B cell (primary cell): ENCODE measurements at regions not wholly inside any gene's neighbourhood (a gene's known extent, or its start where the extent isn't known, plus 50 kb on each side); places are given as distances from the start of the nearest gene placed in this dataset.

Source experiments
- ATAC-seq: fragments of 200-7000 bp; cut with Tn5 transposase; one replicate; pipeline ENCODE4 v1.10.0; 2021; ENCODE audit warnings: low read depth, mild to moderate bottlenecking, moderate number of reproducible peaks, moderate library complexity
- CTCF ChIA-PET: fragments of 350-600 bp; sonication (Branson Sonifier 250); formaldehyde crosslinking; loops from one replicate; lab custom pipeline; 2021; ENCODE audit warnings: antibody characterized with exemption, inconsistent platforms; lab: Charles Lee
- POLR2A ChIA-PET: fragments of 350-600 bp; sonication (Branson Sonifier 250); formaldehyde crosslinking; loops from one replicate; lab custom pipeline; 2021; ENCODE audit warnings: antibody characterized with exemption; lab: Charles Lee
- DNase-seq: peaks from one replicate; pipeline ENCODE4 v3.0.0; 2013
- H2AFZ ChIP-seq: 2 replicates; pipeline ENCODE4 v1.6.1; 2012; ENCODE audit warnings: mild to moderate bottlenecking, low read depth, low read length; ENCODE audit not compliant: insufficient read depth, poor library complexity, severe bottlenecking
- H3K27ac ChIP-seq, 2 donors: 1 replicate in 1 of 2; 2 replicates in 1 of 2; pipeline ENCODE4 v1.5.1; 2012 to 2013; ENCODE audit warnings: low read length in 2 of 2, mild to moderate bottlenecking in 2 of 2, moderate library complexity in 1 of 2
- H3K27me3 ChIP-seq, 4 experiments: fragments of 200-600 bp in 1 of 4; sonication (generic) in 1 of 4; replicated peaks in 1 of 4; 1 replicate in 2 of 4; 2 replicates in 2 of 4; pipeline versions ENCODE4 v1.6.1 to v1.7.0; 2013 to 2016; ENCODE audit warnings: low read length in 3 of 4, mild to moderate bottlenecking in 2 of 4, mixed read lengths in 1 of 4, moderate library complexity in 1 of 4; ENCODE audit not compliant: insufficient read depth in 4 of 4, control insufficient read depth in 3 of 4; ENCODE audit errors: control extremely low read depth in 1 of 4
- H3K36me3 ChIP-seq, 2 experiments: replicated peaks in 1 of 2; 1 replicate in 1 of 2; 2 replicates in 1 of 2; pipeline versions ENCODE4 v1.6.1 to v1.7.1; 2013; ENCODE audit warnings: low read length in 1 of 2; ENCODE audit not compliant: insufficient read depth in 2 of 2, control insufficient read depth in 1 of 2; ENCODE audit errors: control extremely low read depth in 1 of 2, extremely low read depth in 1 of 2
- H3K4me1 ChIP-seq, 2 donors: fragments of 200-600 bp in 1 of 2; sonication (generic) in 1 of 2; 1 replicate in 1 of 2; 2 replicates in 1 of 2; pipeline versions ENCODE4 v1.5.1 to v1.6.1; 2013 to 2017; ENCODE audit warnings: low read length in 2 of 2; ENCODE audit not compliant: control insufficient read depth in 2 of 2, insufficient read depth in 2 of 2
- H3K4me2 ChIP-seq: replicated peaks from 2 replicates; pipeline ENCODE3; 2012; ENCODE audit warnings: mild to moderate bottlenecking, low read depth, low read length; ENCODE audit not compliant: poor library complexity, severe bottlenecking
- H3K4me3 ChIP-seq, 5 experiments: fragments of 200-600 bp in 1 of 5; sonication (generic) in 1 of 5; 1 replicate in 3 of 5; 2 replicates in 2 of 5; pipeline versions ENCODE4 v1.5.1 to v1.7.0; 2011 to 2016; ENCODE audit warnings: low read length in 4 of 5, mild to moderate bottlenecking in 4 of 5, low read depth in 2 of 5, control low read depth in 1 of 5, moderate library complexity in 1 of 5; ENCODE audit not compliant: insufficient read depth in 1 of 5; ENCODE audit errors: control extremely low read depth in 1 of 5, extremely low read depth in 1 of 5
- H3K79me2 ChIP-seq: fragments of 200-600 bp; sonication (generic); one replicate; pipeline ENCODE4 v1.6.0; 2016; ENCODE audit warnings: low read length; ENCODE audit not compliant: control insufficient read depth, insufficient read depth
- H3K9ac ChIP-seq: fragments of 200-600 bp; sonication (generic); 2 replicates; pipeline ENCODE4 v1.6.1; 2017; ENCODE audit warnings: mild to moderate bottlenecking, low read length, moderate library complexity
- H3K9me3 ChIP-seq, 3 donors: one replicate each; pipeline versions ENCODE4 v1.6.1 to v1.7.1; 2013; ENCODE audit warnings: low read length in 2 of 3; ENCODE audit not compliant: control insufficient read depth in 2 of 3, insufficient read depth in 1 of 3; ENCODE audit errors: control extremely low read depth in 1 of 3
- H4K20me1 ChIP-seq: 2 replicates; pipeline ENCODE4 v1.6.0; 2012; ENCODE audit warnings: mild to moderate bottlenecking, low read length; ENCODE audit not compliant: insufficient read depth, control insufficient read depth, poor library complexity, severe bottlenecking
- H3K27ac Mint-ChIP-seq: one replicate; pipeline ENCODE4 v1.8.0; 2021; ENCODE audit warnings: mixed read lengths
- H3K27me3 Mint-ChIP-seq: one replicate; pipeline ENCODE4 v1.8.0; 2021; ENCODE audit warnings: mixed read lengths
- H3K4me1 Mint-ChIP-seq: one replicate; pipeline ENCODE4 v1.8.0; 2021; ENCODE audit warnings: mixed read lengths
- H3K4me3 Mint-ChIP-seq: one replicate; pipeline ENCODE4 v1.8.0; 2021; ENCODE audit warnings: mixed read lengths
- H3K9me3 Mint-ChIP-seq: one replicate; pipeline ENCODE4 v1.8.0; 2022; ENCODE audit warnings: mixed read lengths; ENCODE audit not compliant: insufficient read depth
- EZH2 ChIP-seq: IDR thresholded peaks from 2 replicates; pipeline ENCODE4 v1.6.1; 2012; ENCODE audit warnings: borderline replicate concordance, low read depth, mild to moderate bottlenecking, moderate library complexity, low read length; ENCODE audit not compliant: insufficient read depth, poor library complexity, severe bottlenecking
- whole genome bisulfite sequencing: methylation state at CpG from one replicate; pipeline ENCODE4 v1.1.5; 2013; ENCODE audit warnings: missing lambda C conversion rate; ENCODE audit not compliant: insufficient coverage; 5-methylcytosine and 5-hydroxymethylcytosine counted together
- intact Hi-C: fragments of 100-400 bp; cut with micrococcal nuclease; formaldehyde crosslinking; loops from one replicate; pipeline ENCODE4 v1.10.0; 2022
- TF ChIP-seq, protein P1 (sequence below): fragments of 200-600 bp; IDR thresholded peaks from one replicate; pipeline ENCODE4 v1.8.0; 2022; ENCODE audit warnings: antibody characterized with exemption, mild to moderate bottlenecking

DNA sequence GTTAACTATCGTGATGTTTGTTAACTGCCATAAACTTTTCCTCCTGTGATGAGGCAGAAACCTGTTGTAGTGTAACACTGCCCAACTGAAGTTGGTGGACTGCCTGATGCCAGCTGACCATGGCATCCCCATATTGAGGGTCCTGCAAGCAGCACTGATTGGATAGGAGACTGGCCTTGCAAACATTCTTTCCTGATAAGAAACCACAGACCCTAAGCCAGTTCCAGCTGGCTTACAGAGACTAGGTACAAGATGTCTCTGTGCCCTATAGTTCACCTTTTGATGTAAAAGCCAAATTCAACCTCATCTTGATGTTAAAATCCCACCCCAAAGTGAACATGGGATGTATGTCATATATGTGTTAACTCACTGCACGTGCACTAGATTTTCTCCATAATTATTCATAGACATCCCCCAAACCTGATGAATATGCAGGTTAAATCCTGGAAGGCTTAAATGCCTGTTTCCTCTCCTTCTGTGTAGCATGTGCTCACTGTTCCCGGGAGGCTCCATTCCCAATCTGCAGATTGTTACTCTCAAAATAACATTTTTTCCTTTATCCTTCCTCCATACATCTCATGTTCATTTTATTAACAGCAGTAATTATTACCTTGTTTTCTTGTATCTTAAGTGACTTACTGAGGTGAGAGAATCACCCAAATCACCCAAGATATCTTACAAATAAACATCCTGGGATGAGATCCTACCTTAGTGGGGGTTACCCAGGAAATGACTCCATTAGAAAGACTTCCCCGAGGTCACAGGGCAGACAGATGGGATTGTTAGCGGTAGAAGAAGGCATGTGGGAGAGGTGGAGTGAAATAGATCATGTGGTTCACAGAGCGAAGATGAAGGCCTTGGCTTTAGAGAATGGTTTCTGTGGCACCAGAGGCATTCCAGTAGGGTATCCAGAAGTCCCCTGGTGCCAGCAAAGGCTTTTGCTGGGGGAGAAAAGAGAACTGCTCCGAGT, 566.7 kb downstream of the CCDC171 start:
- TF ChIP-seq, protein P1, sequence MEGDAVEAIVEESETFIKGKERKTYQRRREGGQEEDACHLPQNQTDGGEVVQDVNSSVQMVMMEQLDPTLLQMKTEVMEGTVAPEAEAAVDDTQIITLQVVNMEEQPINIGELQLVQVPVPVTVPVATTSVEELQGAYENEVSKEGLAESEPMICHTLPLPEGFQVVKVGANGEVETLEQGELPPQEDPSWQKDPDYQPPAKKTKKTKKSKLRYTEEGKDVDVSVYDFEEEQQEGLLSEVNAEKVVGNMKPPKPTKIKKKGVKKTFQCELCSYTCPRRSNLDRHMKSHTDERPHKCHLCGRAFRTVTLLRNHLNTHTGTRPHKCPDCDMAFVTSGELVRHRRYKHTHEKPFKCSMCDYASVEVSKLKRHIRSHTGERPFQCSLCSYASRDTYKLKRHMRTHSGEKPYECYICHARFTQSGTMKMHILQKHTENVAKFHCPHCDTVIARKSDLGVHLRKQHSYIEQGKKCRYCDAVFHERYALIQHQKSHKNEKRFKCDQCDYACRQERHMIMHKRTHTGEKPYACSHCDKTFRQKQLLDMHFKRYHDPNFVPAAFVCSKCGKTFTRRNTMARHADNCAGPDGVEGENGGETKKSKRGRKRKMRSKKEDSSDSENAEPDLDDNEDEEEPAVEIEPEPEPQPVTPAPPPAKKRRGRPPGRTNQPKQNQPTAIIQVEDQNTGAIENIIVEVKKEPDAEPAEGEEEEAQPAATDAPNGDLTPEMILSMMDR = no peak
- TF ChIP-seq EZH2 = no peak
- Histone ChIP-seq H3K4me1 (no peaks in the 10 kb centered on the region), H3K27ac (no peak overlapping the region), H4K20me1 (no peaks in the 10 kb centered on the region), H3K36me3 (no peaks in the 10 kb centered on the region), H3K27me3 (no peaks in the 10 kb centered on the region), H2AFZ (no peak overlapping the region), H3K79me2 (no peaks in the 10 kb centered on the region), H3K9ac (no peak overlapping the region), H3K4me3 (no peak overlapping the region), H3K9me3 (peaks cover 0 to 6% (median 0%) of the 10 kb centered on the region in 3 donors), H3K4me2 (no peak overlapping the region)
- H3K27me3 Mint-ChIP-seq = no peaks in the 10 kb centered on the region
- CTCF ChIA-PET = no interaction called here
- no peaks in the 10 kb centered on the region for H3K4me1 Mint-ChIP-seq
- ATAC-seq = no peak
- 73% methylated on average over 2 of the region's 7 CpGs for WGBS
- H3K9me3 Mint-ChIP-seq = no peaks in the 10 kb centered on the region
- no peak overlapping the region for H3K27ac Mint-ChIP-seq
- POLR2A ChIA-PET = no interaction called here
- no peak overlapping the region for H3K4me3 Mint-ChIP-seq
- no peak for DNase-seq
- intact Hi-C loops = no loop called here

DNA sequence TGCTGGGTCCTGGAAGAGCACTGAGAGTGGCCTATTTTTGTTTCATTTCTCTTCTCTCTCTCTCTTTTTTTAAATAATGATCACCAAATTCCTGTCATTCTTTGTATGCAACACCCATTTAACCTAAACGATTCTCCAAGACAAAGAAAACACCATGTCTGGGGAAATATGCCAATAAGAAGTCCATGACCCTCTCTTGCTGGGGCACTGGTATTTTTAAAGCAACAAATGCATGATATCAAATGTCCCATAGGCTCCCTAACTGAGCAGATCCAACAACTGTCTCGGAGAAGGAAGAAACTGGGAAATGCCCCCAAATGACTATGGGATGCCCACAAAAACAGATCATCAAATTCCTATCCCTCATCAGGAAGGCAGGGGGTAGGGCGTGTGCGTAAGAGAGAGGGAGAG, 567.4 kb downstream of the CCDC171 start:
- ChIA-PET CTCF (no interaction called here), POLR2A (no interaction called here)
- WGBS = 81% methylated on average over 4 of the region's 4 CpGs

More for the DNA sequence above, 567.4 kb downstream of the CCDC171 start:
- Mint-ChIP-seq H3K27ac (no peak overlapping the region), H3K4me1 (no peaks in the 10 kb centered on the region), H3K4me3 (no peak overlapping the region), H3K9me3 (no peaks in the 10 kb centered on the region), H3K27me3 (no peaks in the 10 kb centered on the region)
- DNase-seq (no peak), ATAC-seq (no peak)
- H3K79me2 ChIP-seq = no peaks in the 10 kb centered on the region
- H3K9me3 ChIP-seq = peaks cover 0 to 6% (median 0%) of the 10 kb centered on the region in 3 donors
- no peak overlapping the region for H3K4me2 ChIP-seq
- no peaks in the 10 kb centered on the region for H4K20me1 ChIP-seq
- H3K9ac ChIP-seq = no peak overlapping the region
- intact Hi-C loops = no loop called here
- H3K4me1 ChIP-seq = no peaks in the 10 kb centered on the region
- no peaks in the 10 kb centered on the region for H3K36me3 ChIP-seq
- H2AFZ ChIP-seq = no peak overlapping the region
- H3K27ac ChIP-seq = no peak overlapping the region
- no peak for TF ChIP-seq EZH2
- TF ChIP-seq, protein P1 = no peak
- no peaks in the 10 kb centered on the region for H3K27me3 ChIP-seq
- no peak overlapping the region for H3K4me3 ChIP-seq
